ENCODE measurements at regions not wholly inside any gene's neighbourhood (a gene's known extent, or its start where the extent isn't known, plus 50 kb on each side); places are given as distances from the start of the nearest gene placed in this dataset.

DNA sequence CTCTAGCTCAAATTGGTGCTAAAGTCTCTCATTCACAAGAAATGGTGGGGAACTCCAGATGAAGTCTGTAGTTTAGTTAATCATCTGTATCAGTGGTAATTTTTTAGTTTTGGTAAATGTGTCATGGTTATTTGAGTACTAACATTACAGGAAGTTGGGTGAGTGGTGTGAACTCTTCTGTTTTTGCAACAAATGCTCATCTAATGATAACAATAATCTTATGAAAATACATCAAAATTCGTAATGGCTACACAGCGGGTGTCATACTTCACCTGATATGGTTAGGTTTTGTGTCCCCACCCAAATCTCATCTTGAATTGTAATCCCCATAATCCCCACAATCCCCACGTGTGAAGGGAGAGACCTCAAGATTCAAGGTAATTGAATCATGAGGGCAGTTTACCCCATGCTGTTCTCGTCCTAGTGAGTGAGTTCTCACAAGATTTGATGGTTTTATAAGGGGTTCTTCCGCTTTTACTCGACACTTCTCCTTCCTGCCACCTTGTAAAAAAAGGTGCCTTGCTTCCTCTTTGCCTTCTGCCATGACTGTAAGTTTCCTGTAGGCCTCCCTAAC is 209.3 kb upstream of the FOXN3 start:
- TF ChIP-seq CTCF (IDR thresholded peaks at IDR 0.05; ENCODE audit: low read depth, low read length), result no peak
- DNase-seq (ENCODE audit: extremely low read depth, low read depth), result no peak

- DNase-seq (ENCODE audit: extremely low read depth, low read depth), result no peak
- TF ChIP-seq CTCF (IDR thresholded peaks at IDR 0.05; ENCODE audit: low read depth, low read length), result no peak
Measured at GRCh38 chr14:89625731-89626232, 208.7 kb upstream of the FOXN3 start.

- DNase-seq (ENCODE audit: extremely low read depth, low read depth), result no peak
Measured at GRCh38 chr14:89625244-89625713, 208.2 kb upstream of the FOXN3 start.

DNA sequence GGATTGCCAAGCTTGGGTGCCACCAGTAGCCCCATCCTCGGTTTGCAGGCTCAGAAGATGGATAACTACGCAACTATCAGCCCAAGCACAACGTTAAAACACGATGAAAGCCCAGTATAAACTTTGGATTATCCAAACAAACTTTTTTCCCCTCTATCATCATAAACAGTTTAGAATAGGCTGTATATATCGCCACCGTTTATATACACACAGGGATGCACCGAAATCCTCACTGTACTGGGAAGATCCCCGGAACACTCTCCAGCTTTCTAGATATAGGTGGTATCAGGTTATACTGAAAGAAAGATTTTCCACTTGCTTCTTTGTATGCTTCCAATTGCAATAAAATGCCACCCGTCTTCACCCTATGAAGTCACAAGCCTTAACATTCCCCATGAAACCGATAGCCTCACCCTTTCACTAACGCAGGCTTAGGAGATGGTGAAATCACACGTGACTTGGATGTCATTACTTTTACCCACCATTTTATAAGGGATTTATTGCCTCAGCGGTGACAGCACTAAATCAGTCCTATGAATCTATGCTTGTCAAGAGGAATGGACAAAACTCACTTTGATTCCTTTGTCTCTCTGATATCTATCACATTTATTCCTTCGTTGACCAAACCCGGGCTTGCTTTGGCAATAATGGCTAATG is 207.6 kb upstream of the FOXN3 start:
- no peak for DNase-seq (ENCODE audit: extremely low read depth, low read depth)
- TF ChIP-seq CTCF (IDR thresholded peaks at IDR 0.05; ENCODE audit: low read depth, low read length), result no peak

More at GRCh38 chr14:89625244-89625713, 208.2 kb upstream of the FOXN3 start:
- no peak for TF ChIP-seq CTCF (IDR thresholded peaks at IDR 0.05; ENCODE audit: low read depth, low read length)

- no peak for DNase-seq (ENCODE audit: extremely low read depth, low read depth)
- no peak for TF ChIP-seq CTCF (IDR thresholded peaks at IDR 0.05; ENCODE audit: low read depth, low read length)
Measured at GRCh38 chr14:89621791-89622638, 205.0 kb upstream of the FOXN3 start.

GRCh38 chr14:89621009-89621421 is 204.0 kb upstream of the FOXN3 start:
- DNase-seq (ENCODE audit: extremely low read depth, low read depth), result no peak
- TF ChIP-seq CTCF (IDR thresholded peaks at IDR 0.05; ENCODE audit: low read depth, low read length), result no peak

Measured in AG09319 (cell line).